KOPT-K1 (cell line): ENCODE measurements at regions not wholly inside any gene's neighbourhood (a gene's known extent, or its start where the extent isn't known, plus 50 kb on each side); places are given as distances from the start of the nearest gene placed in this dataset.
"Not testable (repeated sequence)": the region's sequence is repeated elsewhere in the genome, so short reads cannot be mapped to it uniquely, and the experiment has no call there.

Experiments
- H3K27ac ChIP-seq: fragments of 200-600 bp; sonication (generic); 2 replicates; pipeline ENCODE4 v1.5.1; 2016; ENCODE audit warnings: antibody characterized with exemption, mild to moderate bottlenecking, low read depth, low read length; ENCODE audit not compliant: poor library complexity, severe bottlenecking
- H3K36me3 ChIP-seq: fragments of 200-600 bp; sonication (generic); 2 replicates; pipeline ENCODE4 v1.5.1; 2017; ENCODE audit warnings: antibody characterized with exemption, mild to moderate bottlenecking, low read length, moderate library complexity; ENCODE audit not compliant: insufficient read depth
- H3K9me3 ChIP-seq: fragments of 200-600 bp; sonication (generic); 2 replicates; pipeline ENCODE4 v1.5.1; 2017; ENCODE audit warnings: antibody characterized with exemption, low read length, mild to moderate bottlenecking; ENCODE audit not compliant: insufficient read depth, poor library complexity, severe bottlenecking

DNA sequence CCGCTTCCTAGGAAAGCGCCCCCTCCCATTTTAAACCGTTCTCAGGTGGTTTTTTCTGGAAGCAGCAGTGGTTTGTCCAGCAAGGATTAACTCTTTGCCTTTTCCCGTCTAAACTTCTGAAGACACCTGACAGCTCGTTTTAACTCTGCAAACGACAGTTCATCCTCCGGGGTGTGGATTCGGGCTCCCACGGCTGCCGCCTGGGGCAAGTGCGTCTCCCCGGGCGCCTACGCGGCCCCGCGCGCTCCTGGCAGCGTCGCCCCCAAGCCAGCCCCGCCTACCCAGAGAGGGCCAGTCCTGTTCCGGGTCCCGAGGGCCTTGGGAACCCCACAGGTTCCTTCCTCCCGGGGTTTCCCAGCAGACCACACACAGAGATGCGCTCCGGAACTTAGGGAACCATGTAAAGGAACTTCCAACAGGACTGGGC, 54.4 kb downstream of the PRR18 start:
- Histone ChIP-seq H3K9me3 (no peaks in the 10 kb centered on the region), H3K27ac (peak overlapping the region; percentile 88), H3K36me3 (no peaks in the 10 kb centered on the region)

DNA sequence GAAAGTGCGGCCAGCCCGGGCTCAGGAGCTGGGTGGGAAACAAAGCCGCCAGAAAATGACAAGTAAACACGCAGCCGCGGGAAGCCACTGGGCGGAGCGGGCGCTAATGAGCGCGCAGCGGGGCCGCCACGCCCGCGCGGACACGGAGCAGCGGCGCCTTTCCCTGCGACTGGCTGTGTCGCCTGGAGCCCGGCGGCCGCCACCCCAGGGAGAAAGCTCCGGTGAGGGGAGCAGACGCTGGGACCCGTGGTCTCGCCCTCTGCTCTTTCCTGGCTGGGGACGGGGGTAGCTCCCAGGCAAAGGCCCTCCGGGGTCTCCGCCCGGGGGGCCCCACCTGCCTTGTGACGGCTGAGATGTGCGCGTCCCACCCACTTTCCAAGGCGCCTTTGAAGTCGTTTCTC, 54.9 kb downstream of the PRR18 start:
- peak overlapping the region; percentile 88 for H3K27ac ChIP-seq
- no peaks in the 10 kb centered on the region for H3K9me3 ChIP-seq
- no peaks in the 10 kb centered on the region for H3K36me3 ChIP-seq

DNA sequence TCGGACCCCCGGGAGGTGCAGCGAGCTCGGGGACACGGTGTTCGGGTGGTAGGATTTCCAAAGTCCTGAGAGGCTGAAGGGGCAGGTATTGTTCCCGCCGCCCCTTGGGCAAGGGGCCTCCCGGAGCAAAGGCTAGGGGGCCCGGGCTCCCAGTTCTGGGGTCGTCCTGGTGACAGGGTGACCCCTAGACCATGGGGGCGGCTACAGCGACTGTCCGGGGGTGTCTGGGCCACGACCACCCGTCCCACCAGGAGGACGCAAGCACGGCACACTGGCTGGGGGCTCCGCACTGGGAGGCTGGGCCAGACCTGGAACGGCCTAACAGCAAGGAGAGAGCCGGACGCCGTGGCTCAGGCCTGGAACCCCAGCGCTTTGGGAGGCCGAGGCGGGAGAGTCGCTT, 55.6 kb downstream of the PRR18 start:
- H3K27ac ChIP-seq, result peak overlapping the region; percentile 88
- H3K36me3 ChIP-seq, result no peaks in the 10 kb centered on the region
- no peaks in the 10 kb centered on the region for H3K9me3 ChIP-seq

DNA sequence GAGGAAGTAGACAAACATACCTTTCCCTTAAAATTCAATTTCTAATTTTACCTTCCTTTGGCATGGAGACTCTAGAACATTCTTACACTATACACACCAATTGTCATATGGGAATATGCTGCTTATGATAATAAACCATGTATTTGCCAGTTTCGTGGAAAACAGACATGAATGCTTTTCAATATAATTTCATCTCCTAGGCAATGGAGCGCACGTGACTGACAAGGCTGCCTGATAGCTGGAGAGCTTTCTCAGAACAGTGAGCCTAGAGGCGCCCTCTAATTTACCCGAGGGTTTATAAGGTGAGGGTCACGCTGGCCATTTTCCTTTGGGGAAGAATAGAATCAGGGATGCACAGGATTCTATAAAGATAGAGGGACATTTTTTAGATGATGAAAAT, 56.5 kb downstream of the PRR18 start:
- H3K9me3 ChIP-seq, result no peaks in the 10 kb centered on the region
- peak overlapping the region; percentile 88 for H3K27ac ChIP-seq
- no peaks in the 10 kb centered on the region for H3K36me3 ChIP-seq

DNA sequence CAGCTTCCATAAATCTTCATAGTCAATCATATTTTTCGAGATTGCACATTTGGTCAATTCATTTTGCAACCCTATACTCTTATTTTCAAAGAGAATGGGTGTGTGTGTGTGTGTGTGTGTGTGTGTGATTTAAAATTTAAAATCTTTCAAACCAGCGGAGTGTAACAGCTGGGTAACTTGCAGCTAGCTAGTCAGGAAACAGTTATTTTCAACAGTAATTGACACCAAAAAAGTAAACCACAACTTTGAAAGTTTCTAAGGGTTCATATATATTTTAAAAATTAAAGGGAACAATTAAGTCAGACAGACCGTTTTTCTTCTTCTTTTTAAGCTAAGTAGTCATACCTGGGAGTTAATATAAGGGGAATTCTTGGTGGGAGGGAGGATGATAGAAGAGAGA, 57.0 kb downstream of the PRR18 start:
- Histone ChIP-seq H3K27ac (peak overlapping the region; percentile 88), H3K36me3 (no peaks in the 10 kb centered on the region), H3K9me3 (no peaks in the 10 kb centered on the region)

DNA sequence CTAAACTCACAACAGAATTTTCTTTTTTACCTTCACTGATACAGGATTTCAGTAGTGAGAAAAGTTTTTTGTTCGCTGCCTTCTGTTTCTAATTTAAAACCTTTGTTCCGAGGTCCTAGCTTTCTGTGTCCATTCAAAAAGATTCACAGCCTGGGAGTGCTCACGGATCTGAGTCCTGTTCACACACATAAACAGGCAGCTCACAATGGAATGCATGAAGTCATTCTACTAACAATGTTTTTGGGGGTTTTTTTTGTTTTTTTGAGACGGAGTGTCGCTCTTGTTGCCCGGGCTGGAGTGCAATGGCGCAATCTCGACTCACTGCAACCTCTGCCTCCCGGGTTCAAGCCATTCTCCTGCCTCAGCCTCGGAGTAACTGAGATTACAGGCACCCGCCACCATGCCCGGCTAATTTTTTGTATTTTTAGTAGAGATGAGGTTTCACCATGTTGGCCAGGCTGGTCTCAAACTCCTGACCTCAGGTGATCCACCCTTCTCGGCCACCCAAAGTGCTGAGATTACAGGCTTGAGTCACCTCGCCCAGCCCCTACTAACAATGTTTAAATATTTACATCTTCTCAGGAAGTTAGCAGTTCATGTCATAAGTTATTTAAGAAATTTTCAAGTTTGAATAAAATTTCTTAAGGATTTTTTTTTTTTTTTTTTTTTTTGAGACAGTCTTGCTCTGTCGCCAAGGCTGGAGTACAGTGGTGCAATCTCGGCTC, 59.0 kb downstream of the PRR18 start:
- H3K9me3 ChIP-seq, H3K36me3 ChIP-seq, H3K27ac ChIP-seq: not testable (repeated sequence)

DNA sequence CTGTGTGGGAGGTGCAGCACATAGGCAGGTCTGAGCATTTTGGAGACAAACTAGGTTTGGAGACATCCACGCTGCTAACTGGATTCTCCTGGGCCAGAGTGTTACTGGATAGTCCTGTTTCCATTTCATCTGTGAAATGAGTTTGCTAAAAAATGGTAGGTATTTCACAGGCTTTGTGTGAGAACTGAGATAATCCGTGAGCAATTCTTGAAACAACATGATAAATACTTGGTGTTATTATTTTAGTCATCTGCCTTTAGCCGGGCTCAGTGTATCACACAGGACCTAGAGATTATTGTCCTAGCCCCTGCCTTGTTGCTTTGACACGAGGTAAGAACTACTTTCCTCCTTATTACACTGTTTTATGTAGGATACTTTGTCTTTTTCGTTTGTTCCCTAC, 63.0 kb downstream of the PRR18 start:
- no peaks in the 10 kb centered on the region for H3K36me3 ChIP-seq
- H3K9me3 ChIP-seq, result no peaks in the 10 kb centered on the region
- peak overlapping the region; percentile 59 for H3K27ac ChIP-seq

DNA sequence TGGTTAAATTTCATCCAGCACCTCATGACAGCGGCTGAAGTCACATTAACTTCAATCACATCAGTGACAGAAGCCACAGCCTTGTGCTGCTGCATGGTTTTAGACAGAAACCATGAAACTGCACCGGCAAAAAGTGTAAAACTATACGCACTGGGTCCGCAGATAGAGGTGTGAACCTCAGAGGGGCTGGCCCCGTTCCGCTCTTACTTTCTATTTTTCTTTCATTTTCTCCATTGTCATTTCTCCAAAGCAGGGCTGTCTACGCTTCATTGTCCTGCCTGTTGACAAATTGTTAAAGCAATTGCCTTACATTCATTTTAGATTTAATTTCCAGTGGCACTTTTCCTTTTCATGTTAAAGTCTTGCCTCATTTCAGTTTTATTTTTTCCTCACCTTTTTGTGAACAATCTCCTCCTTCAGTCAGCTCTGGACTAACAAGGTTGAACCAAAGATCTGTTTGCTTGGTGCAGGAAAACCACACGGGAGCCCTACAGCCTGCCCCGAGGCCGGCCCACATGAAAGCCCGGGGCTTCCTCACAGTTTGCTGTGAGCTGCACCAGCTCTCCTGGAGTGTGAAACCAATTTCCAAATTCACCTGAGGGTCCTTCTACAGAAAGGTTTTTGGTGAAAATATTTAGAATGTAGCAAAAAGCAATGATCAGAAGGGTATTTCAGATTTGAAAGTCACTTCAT, 63.7 kb downstream of the PRR18 start:
- H3K9me3 ChIP-seq, result no peaks in the 10 kb centered on the region
- H3K27ac ChIP-seq, result peak overlapping the region; percentile 59
- H3K36me3 ChIP-seq, result no peaks in the 10 kb centered on the region

DNA sequence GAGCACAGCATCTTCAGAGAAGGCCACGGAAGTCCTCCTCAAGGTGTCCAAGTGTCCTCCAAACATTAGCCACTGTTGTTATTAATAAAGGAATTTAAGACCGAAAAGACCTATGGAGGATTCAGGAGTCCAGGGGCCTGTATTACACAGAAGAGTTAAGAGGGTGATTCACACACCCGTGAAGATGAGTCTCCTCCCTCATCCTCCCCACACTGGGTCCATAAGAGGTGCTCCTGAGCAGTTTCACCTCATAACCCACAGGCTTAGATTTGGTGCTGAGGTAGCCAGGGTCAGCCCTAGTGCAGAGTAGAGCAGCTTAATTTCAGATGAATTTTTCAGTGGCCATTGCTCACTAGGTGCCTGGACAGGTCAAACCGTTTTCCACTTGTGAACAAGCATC, 65.3 kb downstream of the PRR18 start:
- Histone ChIP-seq H3K36me3 (no peaks in the 10 kb centered on the region), H3K27ac (no peak overlapping the region), H3K9me3 (no peaks in the 10 kb centered on the region)

DNA sequence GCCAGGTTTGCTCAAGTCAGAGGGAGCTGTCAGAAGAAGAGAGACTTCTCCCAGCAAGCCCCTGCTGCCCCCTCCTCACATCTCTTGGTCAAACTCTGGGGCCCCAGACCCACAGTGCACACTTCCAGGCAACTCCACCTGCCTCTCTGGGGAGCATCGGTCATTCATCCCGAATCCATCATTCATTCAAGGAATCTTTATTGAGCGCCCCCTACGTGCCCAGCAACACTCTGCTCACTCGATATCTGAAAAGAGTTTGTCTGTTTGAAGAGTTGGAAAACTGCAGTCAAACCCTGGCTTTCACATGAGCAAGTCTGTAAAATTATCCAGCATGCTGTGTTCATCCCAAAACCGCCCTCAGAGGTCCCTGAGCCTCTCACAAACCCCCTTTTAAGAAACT, 66.2 kb downstream of the PRR18 start:
- H3K27ac ChIP-seq, result no peak overlapping the region
- H3K9me3 ChIP-seq, result no peaks in the 10 kb centered on the region

DNA sequence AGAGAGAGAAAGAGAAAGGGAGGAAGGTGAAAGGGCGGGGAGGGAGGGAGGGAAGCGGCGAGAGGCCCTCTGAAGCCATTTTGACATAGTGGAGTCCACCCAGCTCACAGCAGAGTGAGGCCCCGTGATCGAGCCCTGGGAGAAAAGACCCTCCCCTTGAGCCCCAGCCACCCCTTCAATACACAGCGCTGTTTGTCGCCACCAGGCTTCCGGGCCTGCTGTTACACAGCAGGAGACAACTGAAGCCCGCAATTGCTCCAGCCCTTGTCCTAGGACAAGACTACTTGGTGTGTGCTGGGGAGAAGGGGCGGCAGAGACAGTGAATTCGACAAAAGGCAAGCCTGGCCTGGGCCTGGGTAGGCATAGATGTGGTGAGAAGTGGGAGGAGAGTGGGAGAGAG, 67.3 kb downstream of the PRR18 start:
- Histone ChIP-seq H3K27ac (no peak overlapping the region), H3K36me3 (no peaks in the 10 kb centered on the region), H3K9me3 (no peaks in the 10 kb centered on the region)

More for the DNA sequence above, 66.2 kb downstream of the PRR18 start:
- no peaks in the 10 kb centered on the region for H3K36me3 ChIP-seq

DNA sequence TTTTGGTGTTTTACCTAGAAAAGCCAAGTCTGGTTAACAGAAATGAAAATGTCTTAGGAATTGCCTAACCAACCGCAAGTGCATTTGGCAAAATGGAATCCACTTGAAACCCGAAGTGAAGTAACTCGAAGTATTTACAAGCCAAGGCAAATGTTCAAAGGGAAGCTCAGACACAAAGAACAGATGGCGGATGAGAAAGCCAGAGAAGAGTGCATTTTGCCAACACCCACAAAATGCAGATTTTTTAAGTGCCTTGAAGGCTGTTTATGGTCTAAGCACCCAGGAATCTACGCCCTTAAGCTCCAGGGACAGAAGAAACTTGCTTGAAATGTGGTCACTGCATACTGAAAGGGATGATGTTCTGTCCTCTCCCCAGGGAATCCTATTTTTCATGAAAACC, 70.0 kb upstream of the TBXT start:
- no peaks in the 10 kb centered on the region for H3K36me3 ChIP-seq
- no peaks in the 10 kb centered on the region for H3K9me3 ChIP-seq
- no peak overlapping the region for H3K27ac ChIP-seq

DNA sequence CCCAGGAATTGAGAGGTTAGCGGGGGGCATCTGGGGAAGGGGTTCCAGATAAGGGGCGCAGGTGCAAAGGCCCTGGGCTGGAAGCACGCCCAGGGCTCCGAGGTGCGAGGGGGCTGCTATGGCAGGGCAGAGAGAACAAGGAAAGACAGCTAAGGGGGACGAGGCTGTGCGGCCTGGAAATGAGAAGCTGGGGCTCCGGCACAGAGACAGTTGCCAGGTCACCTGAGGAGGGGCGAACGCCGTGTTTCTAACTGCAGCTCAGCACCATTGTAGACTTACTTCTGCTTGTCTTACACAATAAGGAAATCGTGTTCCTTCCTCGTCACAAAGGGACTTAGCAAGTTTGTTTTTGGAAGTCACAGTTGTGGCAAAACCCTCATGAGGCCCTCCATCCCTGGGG, 68.9 kb upstream of the TBXT start:
- Histone ChIP-seq H3K9me3 (no peaks in the 10 kb centered on the region), H3K36me3 (no peaks in the 10 kb centered on the region), H3K27ac (no peak overlapping the region)

DNA sequence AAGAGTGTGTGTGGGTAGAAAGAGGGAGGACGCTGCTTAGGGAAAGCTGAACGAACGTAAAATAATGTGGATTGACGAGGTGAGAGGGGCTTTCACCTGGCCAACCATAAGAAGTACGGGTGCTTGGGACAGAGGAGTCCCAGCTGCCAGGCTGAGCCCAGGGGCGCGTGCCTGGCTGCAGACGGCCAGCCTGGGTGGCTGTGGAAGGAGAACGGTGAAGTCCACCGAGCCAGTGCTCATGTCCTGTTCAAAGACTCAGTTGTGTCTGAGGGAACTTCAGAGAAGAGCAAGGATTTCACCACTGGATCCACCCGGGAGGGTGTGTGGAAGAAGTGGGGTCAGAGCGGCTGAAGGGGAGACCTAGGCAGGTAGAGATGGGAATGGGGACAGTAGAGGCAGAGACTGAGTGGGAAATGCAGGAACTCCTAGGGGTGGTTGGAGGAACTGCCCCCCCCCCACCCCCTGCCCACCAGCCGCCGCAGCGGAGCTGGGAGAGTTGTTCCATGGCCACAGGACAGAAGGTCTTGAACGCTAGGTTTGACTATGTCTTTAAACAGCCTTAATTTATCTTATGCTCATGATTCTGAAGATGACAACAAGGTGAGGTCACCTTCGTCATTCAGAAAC, 68.1 kb upstream of the TBXT start:
- no peak overlapping the region for H3K27ac ChIP-seq

DNA sequence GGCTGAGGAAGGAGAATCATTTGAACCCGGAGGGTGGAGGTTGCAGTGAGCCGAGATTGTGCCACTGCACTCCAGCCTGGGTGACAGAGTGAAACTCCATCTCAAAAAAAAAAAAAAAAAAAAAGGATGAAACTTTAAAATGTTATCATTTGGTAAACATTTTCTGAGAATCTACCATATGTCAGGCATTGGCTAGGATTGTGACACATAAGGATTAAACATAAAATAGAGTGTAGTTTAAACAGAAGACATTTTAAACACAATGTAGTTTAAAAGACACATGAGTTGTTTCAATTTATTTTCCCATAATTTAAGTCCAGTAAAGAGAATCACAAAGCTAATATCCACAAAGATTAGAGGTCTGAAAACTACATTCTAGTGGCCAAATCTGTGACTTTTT, 63.5 kb upstream of the TBXT start:
- H3K27ac ChIP-seq, result peak overlapping the region; percentile 25
- not testable (repeated sequence) for H3K36me3 ChIP-seq, H3K9me3 ChIP-seq

More for the DNA sequence above, 68.1 kb upstream of the TBXT start:
- Histone ChIP-seq H3K36me3 (no peaks in the 10 kb centered on the region), H3K9me3 (no peaks in the 10 kb centered on the region)
